NT2/D1 (cell line): ENCODE measurements at regions not wholly inside any gene's neighbourhood (a gene's known extent, or its start where the extent isn't known, plus 50 kb on each side); places are given as distances from the start of the nearest gene placed in this dataset.

ENCODE experiments used
- DNase-seq: peaks from one replicate; pipeline ENCODE4 v3.0.0-alpha.2; 2011; ENCODE audit warnings: low read depth, low spot score
- H3K27me3 ChIP-seq: 2 replicates; pipeline ENCODE4 v1.6.0; 2011; ENCODE audit warnings: mild to moderate bottlenecking; ENCODE audit not compliant: insufficient read length, insufficient read depth
- H3K36me3 ChIP-seq: 2 replicates; pipeline ENCODE4 v1.6.1; 2011; ENCODE audit warnings: mild to moderate bottlenecking, low read length, mixed read lengths; ENCODE audit not compliant: insufficient read depth, insufficient read length
- H3K4me1 ChIP-seq: 2 replicates; pipeline ENCODE4 v1.5.1; 2011; ENCODE audit not compliant: insufficient read depth, insufficient read length
- H3K4me3 ChIP-seq: 2 replicates; pipeline ENCODE4 v1.5.1; 2011; ENCODE audit warnings: low read depth; ENCODE audit not compliant: insufficient read length
- H3K9ac ChIP-seq: 2 replicates; pipeline ENCODE4 v1.6.0; 2011; ENCODE audit warnings: low read depth; ENCODE audit not compliant: insufficient read length
- H3K9me3 ChIP-seq: 2 replicates; pipeline ENCODE4 v1.5.1; 2011; ENCODE audit warnings: mild to moderate bottlenecking, low read length; ENCODE audit not compliant: insufficient read depth
- SUZ12 ChIP-seq: IDR thresholded peaks from 2 replicates; pipeline ENCODE4 v1.6.1; 2011; ENCODE audit not compliant: insufficient read length, insufficient read depth; ENCODE audit errors: extremely low read depth
- YY1 ChIP-seq: IDR thresholded peaks from 2 replicates; pipeline ENCODE4 v1.6.1; 2011; ENCODE audit not compliant: insufficient read length, insufficient read depth
- ZNF274 ChIP-seq: IDR thresholded peaks from 2 replicates; pipeline ENCODE4 v1.6.1; 2011; ENCODE audit warnings: mild to moderate bottlenecking, low read depth, low read length

- peaks cover 6% of the 10 kb centered on the region; the same call in 1 of the 2 replicates for H3K9me3 ChIP-seq
- H3K4me3 ChIP-seq = no peak overlapping the region
- no peaks in the 10 kb centered on the region for H3K4me1 ChIP-seq
- TF ChIP-seq YY1 (no peak), SUZ12 (no peak), ZNF274 (no peak)
- no peak overlapping the region for H3K9ac ChIP-seq
- no peaks in the 10 kb centered on the region for H3K36me3 ChIP-seq
- H3K27me3 ChIP-seq = no peaks in the 10 kb centered on the region
- DNase-seq = no peak
Measured at GRCh38 chr20:8971669-8972316, 97.1 kb upstream of the PLCB4 start.

- H3K27me3 ChIP-seq = no peaks in the 10 kb centered on the region
- no peaks in the 10 kb centered on the region for H3K36me3 ChIP-seq
- H3K4me1 ChIP-seq = no peaks in the 10 kb centered on the region
- no peaks in the 10 kb centered on the region for H3K9me3 ChIP-seq
- no peak overlapping the region for H3K9ac ChIP-seq
- DNase-seq = no peak
- no peak overlapping the region for H3K4me3 ChIP-seq
- no peak for TF ChIP-seq YY1
Measured at GRCh38 chr20:8972963-8973705, 95.8 kb upstream of the PLCB4 start.

GRCh38 chr20:8974009-8974708, 94.7 kb upstream of the PLCB4 start:
- no peak overlapping the region for H3K9ac ChIP-seq
- no peaks in the 10 kb centered on the region for H3K36me3 ChIP-seq
- no peaks in the 10 kb centered on the region for H3K4me1 ChIP-seq
- TF ChIP-seq SUZ12 (no peak), YY1 (no peak), ZNF274 (no peak)
- no peaks in the 10 kb centered on the region for H3K27me3 ChIP-seq
- H3K9me3 ChIP-seq = no peaks in the 10 kb centered on the region
- peak; percentile 33 for DNase-seq
- no peak overlapping the region for H3K4me3 ChIP-seq

GRCh38 chr20:8981482-8981881, 87.4 kb upstream of the PLCB4 start:
- TF ChIP-seq YY1 (no peak), ZNF274 (no peak), SUZ12 (no peak)
- Histone ChIP-seq H3K9me3 (no peaks in the 10 kb centered on the region), H3K4me3 (no peak overlapping the region), H3K36me3 (no peaks in the 10 kb centered on the region), H3K4me1 (no peaks in the 10 kb centered on the region), H3K9ac (no peak overlapping the region), H3K27me3 (no peaks in the 10 kb centered on the region)
- DNase-seq = no peak

- TF ChIP-seq ZNF274 (no peak), SUZ12 (no peak)
- Histone ChIP-seq H3K36me3 (no peaks in the 10 kb centered on the region), H3K4me3 (no peak overlapping the region), H3K9me3 (no peaks in the 10 kb centered on the region), H3K4me1 (no peaks in the 10 kb centered on the region), H3K9ac (no peak overlapping the region), H3K27me3 (no peaks in the 10 kb centered on the region)
- no peak for DNase-seq
Measured at GRCh38 chr20:8983478-8984345, 85.2 kb upstream of the PLCB4 start.

- no peaks in the 10 kb centered on the region for H3K27me3 ChIP-seq
- H3K4me1 ChIP-seq = no peaks in the 10 kb centered on the region
- no peak overlapping the region for H3K4me3 ChIP-seq
- H3K36me3 ChIP-seq = no peaks in the 10 kb centered on the region
- H3K9me3 ChIP-seq = no peaks in the 10 kb centered on the region
- no peak for DNase-seq
- H3K9ac ChIP-seq = no peak overlapping the region
- TF ChIP-seq SUZ12 (no peak), YY1 (no peak), ZNF274 (no peak)
Measured at GRCh38 chr20:8986631-8987030, 82.3 kb upstream of the PLCB4 start.

- no peaks in the 10 kb centered on the region for H3K9me3 ChIP-seq
- H3K9ac ChIP-seq = no peak overlapping the region
- TF ChIP-seq YY1 (no peak), ZNF274 (no peak), SUZ12 (no peak)
- H3K27me3 ChIP-seq = no peaks in the 10 kb centered on the region
- H3K4me1 ChIP-seq = no peaks in the 10 kb centered on the region
- H3K36me3 ChIP-seq = no peaks in the 10 kb centered on the region
- no peak for DNase-seq
- H3K4me3 ChIP-seq = no peak overlapping the region
Measured at GRCh38 chr20:8990770-8991169, 78.1 kb upstream of the PLCB4 start.
